ENCODE measurements at regions not wholly inside any gene's neighbourhood (a gene's known extent, or its start where the extent isn't known, plus 50 kb on each side); places are given as distances from the start of the nearest gene placed in this dataset.

- Histone ChIP-seq H3K4me3 (ENCODE audit: low read depth, low read length) (no peak overlapping the region), H3K36me3 (no peaks in the 10 kb centered on the region), H3K27ac (no peak overlapping the region), H3K27me3 (ENCODE audit: insufficient read depth, low read depth, severe bottlenecking) (no peaks in the 10 kb centered on the region), H3K9me3 (ENCODE audit: severe bottlenecking) (no peaks in the 10 kb centered on the region)
- DNase-seq = no peak
- TF ChIP-seq CTCF (IDR thresholded peaks at IDR 0.05; ENCODE audit: low read depth, low read length) = no peak
Measured at GRCh38 chr11:28636566-28636965, 528.4 kb downstream of the METTL15 start.

GRCh38 chr11:28636033-28636432 lies 527.8 kb downstream of the METTL15 start:
- no peaks in the 10 kb centered on the region for H3K27me3 ChIP-seq (ENCODE audit: insufficient read depth, low read depth, severe bottlenecking)
- DNase-seq = no peak
- no peak overlapping the region for H3K27ac ChIP-seq
- TF ChIP-seq CTCF (IDR thresholded peaks at IDR 0.05; ENCODE audit: low read depth, low read length) = no peak
- H3K4me3 ChIP-seq (ENCODE audit: low read depth, low read length) = no peak overlapping the region
- no peaks in the 10 kb centered on the region for H3K9me3 ChIP-seq (ENCODE audit: severe bottlenecking)
- H3K36me3 ChIP-seq = no peaks in the 10 kb centered on the region

- no peak overlapping the region for H3K27ac ChIP-seq
- DNase-seq = no peak
- H3K4me3 ChIP-seq (ENCODE audit: low read depth, low read length) = no peak overlapping the region
- H3K9me3 ChIP-seq (ENCODE audit: severe bottlenecking) = no peaks in the 10 kb centered on the region
- no peaks in the 10 kb centered on the region for H3K27me3 ChIP-seq (ENCODE audit: insufficient read depth, low read depth, severe bottlenecking)
- TF ChIP-seq CTCF (IDR thresholded peaks at IDR 0.05; ENCODE audit: low read depth, low read length) = no peak
- no peaks in the 10 kb centered on the region for H3K36me3 ChIP-seq
Measured at GRCh38 chr11:28632338-28632737, 524.1 kb downstream of the METTL15 start.

GRCh38 chr11:28631148-28631547 lies 523.0 kb downstream of the METTL15 start:
- H3K27ac ChIP-seq = no peak overlapping the region
- H3K27me3 ChIP-seq (ENCODE audit: insufficient read depth, low read depth, severe bottlenecking) = no peaks in the 10 kb centered on the region
- no peaks in the 10 kb centered on the region for H3K9me3 ChIP-seq (ENCODE audit: severe bottlenecking)
- H3K36me3 ChIP-seq = no peaks in the 10 kb centered on the region
- TF ChIP-seq CTCF (IDR thresholded peaks at IDR 0.05; ENCODE audit: low read depth, low read length) = no peak
- DNase-seq = no peak
- H3K4me3 ChIP-seq (ENCODE audit: low read depth, low read length) = no peak overlapping the region

- Histone ChIP-seq H3K4me3 (ENCODE audit: low read depth, low read length) (no peak overlapping the region), H3K9me3 (ENCODE audit: severe bottlenecking) (no peaks in the 10 kb centered on the region), H3K27ac (no peak overlapping the region), H3K36me3 (no peaks in the 10 kb centered on the region), H3K27me3 (ENCODE audit: insufficient read depth, low read depth, severe bottlenecking) (no peaks in the 10 kb centered on the region)
- no peak for TF ChIP-seq CTCF (IDR thresholded peaks at IDR 0.05; ENCODE audit: low read depth, low read length)
- no peak for DNase-seq
Measured at GRCh38 chr11:28629235-28629634, 521.0 kb downstream of the METTL15 start.

GRCh38 chr11:28628412-28628811 lies 520.2 kb downstream of the METTL15 start:
- no peak for TF ChIP-seq CTCF (IDR thresholded peaks at IDR 0.05; ENCODE audit: low read depth, low read length)
- Histone ChIP-seq H3K9me3 (ENCODE audit: severe bottlenecking) (no peaks in the 10 kb centered on the region), H3K36me3 (no peaks in the 10 kb centered on the region), H3K27ac (no peak overlapping the region), H3K4me3 (ENCODE audit: low read depth, low read length) (no peak overlapping the region), H3K27me3 (ENCODE audit: insufficient read depth, low read depth, severe bottlenecking) (no peaks in the 10 kb centered on the region)
- DNase-seq = no peak
